Glutamatergic neuron (in vitro differentiated cells): ENCODE measurements at regions not wholly inside any gene's neighbourhood (a gene's known extent, or its start where the extent isn't known, plus 50 kb on each side); places are given as distances from the start of the nearest gene placed in this dataset.

ENCODE experiments used
- DNase-seq: peaks from one replicate; pipeline ENCODE4 v3.0.0; 2022
- H3K27ac Mint-ChIP-seq: one replicate; pipeline ENCODE4 v1.8.0; 2020; ENCODE audit warnings: mild to moderate bottlenecking, mixed read lengths, inconsistent platforms; ENCODE audit not compliant: unreplicated experiment
- H3K27me3 Mint-ChIP-seq: one replicate; pipeline ENCODE4 v1.8.0; 2020; ENCODE audit warnings: mild to moderate bottlenecking, moderate library complexity, mixed read lengths, inconsistent platforms; ENCODE audit not compliant: unreplicated experiment
- H3K36me3 Mint-ChIP-seq: one replicate; pipeline ENCODE4 v1.8.0; 2020; ENCODE audit warnings: mild to moderate bottlenecking, mixed read lengths, inconsistent platforms; ENCODE audit not compliant: unreplicated experiment
- H3K4me1 Mint-ChIP-seq: one replicate; pipeline ENCODE4 v1.8.0; 2020; ENCODE audit warnings: mild to moderate bottlenecking, low read depth, mixed read lengths, inconsistent platforms; ENCODE audit not compliant: unreplicated experiment
- H3K4me3 Mint-ChIP-seq: one replicate; pipeline ENCODE4 v1.8.0; 2020; ENCODE audit warnings: mild to moderate bottlenecking, mixed read lengths, inconsistent platforms; ENCODE audit not compliant: unreplicated experiment
- H3K9me3 Mint-ChIP-seq: one replicate; pipeline ENCODE4 v1.8.0; 2020; ENCODE audit warnings: mild to moderate bottlenecking, moderate library complexity, mixed read lengths, inconsistent platforms; ENCODE audit not compliant: unreplicated experiment
- CTCF ChIP-seq: fragments of 200-600 bp; sonication (generic); IDR thresholded peaks from one replicate; pipeline ENCODE4 v1.5.0; 2021; ENCODE audit not compliant: partially characterized antibody, unreplicated experiment

DNA sequence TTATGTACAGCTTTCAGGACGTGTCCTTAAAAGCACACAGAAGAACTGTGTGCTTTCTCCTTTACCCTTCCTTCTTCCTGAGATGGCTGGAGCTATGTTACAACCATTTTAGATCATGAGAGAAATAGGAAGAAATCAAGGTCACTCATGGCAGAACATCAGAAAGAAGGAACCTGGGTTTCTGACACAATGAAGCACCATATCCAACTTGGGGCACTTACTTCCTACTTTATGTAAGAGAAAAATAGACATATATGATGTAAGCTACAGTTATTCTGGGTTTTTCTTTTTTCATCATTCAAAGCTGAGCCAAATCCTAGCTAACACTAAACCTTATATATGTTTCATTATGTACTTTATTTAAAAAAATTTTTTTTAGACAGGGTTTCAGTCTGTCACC is 79.5 kb downstream of the FAM161A start:
- no peak overlapping the region for H3K4me3 Mint-ChIP-seq
- no peak overlapping the region for H3K27ac Mint-ChIP-seq
- no peaks in the 10 kb centered on the region for H3K36me3 Mint-ChIP-seq
- H3K9me3 Mint-ChIP-seq, result no peaks in the 10 kb centered on the region
- DNase-seq, result no peak
- no peak for TF ChIP-seq CTCF
- no peaks in the 10 kb centered on the region for H3K27me3 Mint-ChIP-seq
- no peaks in the 10 kb centered on the region for H3K4me1 Mint-ChIP-seq

DNA sequence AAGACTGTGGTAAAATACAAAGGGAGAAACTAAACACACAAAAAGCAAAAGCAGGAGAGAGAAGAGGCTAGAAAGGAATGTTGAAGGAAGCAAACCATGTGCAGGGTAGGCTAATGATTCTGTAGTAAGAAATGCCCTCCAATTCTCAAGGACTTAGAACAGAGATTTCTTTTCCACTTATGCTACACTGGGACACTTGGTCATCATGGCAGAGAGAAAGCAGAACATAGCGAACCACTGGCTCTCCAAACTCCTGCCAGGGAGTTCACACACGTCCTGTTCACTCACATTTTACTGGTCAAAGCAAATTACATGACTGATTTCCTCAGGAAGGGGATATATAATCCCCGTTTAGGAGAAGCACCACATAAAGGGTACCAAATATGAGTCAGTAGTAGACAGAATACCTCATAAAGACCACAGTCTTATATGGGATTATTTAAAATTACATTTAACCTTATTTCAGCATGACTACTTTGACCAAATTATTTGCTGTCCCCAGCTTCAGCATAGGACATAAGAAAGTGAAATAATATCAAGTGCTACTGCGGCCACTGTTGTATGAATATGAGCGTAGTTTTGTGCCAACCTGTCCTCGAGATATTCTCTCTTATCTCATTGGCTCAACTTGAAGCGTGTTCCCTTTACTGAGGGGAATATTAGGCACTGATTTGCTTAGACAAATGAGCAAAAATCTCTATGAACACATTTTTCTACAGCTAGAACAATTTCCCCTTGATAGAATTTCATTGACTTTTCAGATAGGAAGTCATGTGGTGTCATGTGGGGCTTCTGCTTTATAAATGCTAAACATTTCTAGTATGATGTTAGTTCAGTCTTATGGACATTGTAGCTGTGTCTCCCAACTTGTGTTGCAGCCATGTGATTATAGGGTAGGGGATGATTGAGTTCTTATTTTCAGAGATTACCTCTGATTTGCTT is 81.7 kb downstream of the FAM161A start:
- H3K36me3 Mint-ChIP-seq, result no peaks in the 10 kb centered on the region
- no peak for TF ChIP-seq CTCF
- no peak for DNase-seq
- H3K27me3 Mint-ChIP-seq, result no peaks in the 10 kb centered on the region
- no peaks in the 10 kb centered on the region for H3K4me1 Mint-ChIP-seq
- H3K9me3 Mint-ChIP-seq, result no peaks in the 10 kb centered on the region
- H3K4me3 Mint-ChIP-seq, result no peak overlapping the region
- no peak overlapping the region for H3K27ac Mint-ChIP-seq

- no peak overlapping the region for H3K27ac Mint-ChIP-seq
- no peak for TF ChIP-seq CTCF
- H3K4me3 Mint-ChIP-seq, result no peak overlapping the region
- DNase-seq, result no peak
- no peaks in the 10 kb centered on the region for H3K36me3 Mint-ChIP-seq
- H3K9me3 Mint-ChIP-seq, result peaks cover 2% of the 10 kb centered on the region
- no peaks in the 10 kb centered on the region for H3K27me3 Mint-ChIP-seq
- H3K4me1 Mint-ChIP-seq, result no peaks in the 10 kb centered on the region
Measured at GRCh38 chr2:61770746-61771145, 83.1 kb downstream of the FAM161A start.

DNA sequence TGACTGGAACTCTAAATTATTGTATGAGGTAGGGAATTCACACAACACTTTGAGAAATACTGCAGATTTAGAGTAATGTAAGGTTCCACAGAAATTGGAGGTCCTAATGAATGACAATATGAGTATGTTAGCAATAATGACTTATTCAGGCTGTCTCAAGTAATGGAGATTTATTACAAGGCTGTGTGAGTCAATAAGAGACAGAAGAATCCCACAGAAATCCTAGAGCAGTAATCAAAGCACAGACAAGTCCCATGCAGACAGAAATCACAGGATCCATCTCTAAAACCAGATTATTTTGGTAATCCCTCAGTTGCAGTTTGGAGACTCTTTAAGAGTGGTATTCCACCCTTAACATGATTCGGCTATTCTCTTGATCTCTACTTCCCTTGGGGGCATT is 83.6 kb downstream of the FAM161A start:
- Mint-ChIP-seq H3K27me3 (no peaks in the 10 kb centered on the region), H3K9me3 (peaks cover 2% of the 10 kb centered on the region), H3K36me3 (no peaks in the 10 kb centered on the region), H3K4me1 (no peaks in the 10 kb centered on the region), H3K27ac (no peak overlapping the region), H3K4me3 (no peak overlapping the region)
- no peak for DNase-seq
- TF ChIP-seq CTCF, result no peak

DNA sequence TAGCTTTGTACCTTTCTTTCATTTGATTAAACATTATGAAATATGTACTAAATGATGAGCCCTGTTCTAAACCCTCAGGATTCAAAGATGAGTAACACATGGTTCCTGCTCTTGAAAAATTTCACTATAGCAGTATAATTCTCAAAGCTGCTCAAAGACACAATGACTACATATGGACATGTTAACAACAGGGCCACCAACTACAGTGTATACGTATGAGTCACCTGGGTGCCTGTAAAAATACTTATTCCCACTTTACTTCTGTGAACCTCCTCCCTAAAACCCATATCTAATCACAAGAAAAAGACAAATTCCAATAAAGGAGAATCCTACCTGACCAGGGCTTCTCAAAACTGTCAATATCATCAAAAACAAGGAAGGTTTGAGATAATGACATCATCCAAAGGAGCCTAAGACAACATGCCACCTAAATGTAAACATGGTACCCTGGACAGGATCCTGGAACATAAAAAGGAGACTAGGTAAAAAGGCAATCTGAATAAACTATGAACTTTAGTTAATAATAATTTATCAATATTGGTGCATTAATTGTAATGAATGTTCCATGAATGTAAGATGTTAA is 84.7 kb downstream of the FAM161A start:
- Mint-ChIP-seq H3K27me3 (no peaks in the 10 kb centered on the region), H3K4me1 (no peaks in the 10 kb centered on the region), H3K9me3 (peaks cover 2% of the 10 kb centered on the region), H3K4me3 (no peak overlapping the region), H3K27ac (no peak overlapping the region), H3K36me3 (no peaks in the 10 kb centered on the region)
- DNase-seq, result no peak
- no peak for TF ChIP-seq CTCF
